Left lung (tissue), 4 donors: ENCODE measurements at regions not wholly inside any gene's neighbourhood (a gene's known extent, or its start where the extent isn't known, plus 50 kb on each side); places are given as distances from the start of the nearest gene placed in this dataset.

Experiments
- ATAC-seq: fragments of 200-7000 bp; cut with Tn5 transposase; one replicate; pipeline ENCODE4 v1.9.1; 2020; ENCODE audit warnings: moderate library complexity
- DNase-seq, 4 donors: peaks; one replicate each; pipeline ENCODE4 v3.0.0-alpha.2; 2013 to 2020
- H3K27ac ChIP-seq, 2 donors: fragments of 200-600 bp; sonication (generic) in 1 of 2; one replicate each; pipeline versions ENCODE4 v1.5.0 to v1.8.0; 2020 to 2021
- H3K27me3 ChIP-seq, 2 donors: fragments of 200-600 bp; sonication (generic) in 1 of 2; one replicate each; pipeline versions ENCODE4 v1.5.0 to v1.8.0; 2020 to 2021
- H3K36me3 ChIP-seq, 2 donors: fragments of 200-600 bp; sonication (generic) in 1 of 2; one replicate each; pipeline versions ENCODE4 v1.5.0 to v1.8.0; 2020 to 2021
- H3K4me1 ChIP-seq, 2 donors: fragments of 200-600 bp; one replicate each; pipeline ENCODE4 v1.8.0; 2021
- H3K4me3 ChIP-seq, 2 donors: fragments of 200-600 bp; sonication (generic) in 1 of 2; one replicate each; pipeline versions ENCODE4 v1.5.0 to v1.8.0; 2020 to 2021; ENCODE audit warnings: mild to moderate bottlenecking in 1 of 2
- H3K9me3 ChIP-seq, 2 donors: fragments of 200-600 bp; sonication (generic) in 1 of 2; one replicate each; pipeline versions ENCODE4 v1.5.0 to v1.8.0; 2020 to 2021
- CTCF ChIP-seq, 2 donors: fragments of 200-600 bp; sonication (generic) in 1 of 2; IDR thresholded peaks; one replicate each; pipeline versions ENCODE4 v1.5.0 to v1.8.0; 2021; ENCODE audit warnings: antibody characterized with exemption in 2 of 2
- intact Hi-C, 2 donors: fragments of 100-400 bp; cut with DNase I; formaldehyde crosslinking; loops; one replicate each; pipeline versions ENCODE4 v1.11.2 to v1.14.2; 2022
- donor health status: DM: no; HTN: yes; CAD: no.
- donor health status: DM: no; HTN: no; CAD: no.

- ATAC-seq: peak; percentile 57
- Histone ChIP-seq H3K27ac (no peak overlapping the region), H3K4me1 (peaks cover 0 to 17% of the 10 kb centered on the region in 2 donors), H3K9me3 (peaks cover 0 to 4% of the 10 kb centered on the region in 2 donors), H3K4me3 (no peak overlapping the region), H3K36me3 (no peaks in the 10 kb centered on the region), H3K27me3 (no peaks in the 10 kb centered on the region)
- intact Hi-C loops: no loop called here
- DNase-seq: no peak
- no peak for TF ChIP-seq CTCF (IDR thresholded peaks at IDR 0.05)
Measured at GRCh38 chr6:22473991-22474682, 95.2 kb upstream of the HDGFL1 start.

- peaks cover 0 to 4% of the 10 kb centered on the region in 2 donors for H3K9me3 ChIP-seq
- peaks cover 0 to 1% of the 10 kb centered on the region in 2 donors for H3K4me1 ChIP-seq
- no peaks in the 10 kb centered on the region for H3K36me3 ChIP-seq
- H3K27ac ChIP-seq: no peak overlapping the region
- TF ChIP-seq CTCF (IDR thresholded peaks at IDR 0.05): no peak
- intact Hi-C loops: no loop called here
- no peak overlapping the region for H3K4me3 ChIP-seq
- DNase-seq (no peak), ATAC-seq (no peak)
- no peaks in the 10 kb centered on the region for H3K27me3 ChIP-seq
Measured at GRCh38 chr6:22476811-22477390, 92.5 kb upstream of the HDGFL1 start.

- ATAC-seq: no peak
- Histone ChIP-seq H3K27me3 (no peaks in the 10 kb centered on the region), H3K27ac (no peak overlapping the region), H3K4me3 (no peak overlapping the region), H3K4me1 (no peaks in the 10 kb centered on the region), H3K9me3 (no peaks in the 10 kb centered on the region), H3K36me3 (no peaks in the 10 kb centered on the region)
- no peak for TF ChIP-seq CTCF (IDR thresholded peaks at IDR 0.05)
- DNase-seq: no peak
- intact Hi-C loops: no loop called here
Measured at GRCh38 chr6:22497276-22497675, 72.1 kb upstream of the HDGFL1 start.

- intact Hi-C loops: no loop called here
- DNase-seq (no peak), ATAC-seq (no peak)
- no peak overlapping the region for H3K4me3 ChIP-seq
- no peaks in the 10 kb centered on the region for H3K27me3 ChIP-seq
- no peaks in the 10 kb centered on the region for H3K4me1 ChIP-seq
- H3K27ac ChIP-seq: no peak overlapping the region
- no peaks in the 10 kb centered on the region for H3K36me3 ChIP-seq
- no peaks in the 10 kb centered on the region for H3K9me3 ChIP-seq
- no peak for TF ChIP-seq CTCF (IDR thresholded peaks at IDR 0.05)
Measured at GRCh38 chr6:22499815-22500214, 69.6 kb upstream of the HDGFL1 start.

- no peak overlapping the region for H3K27ac ChIP-seq
- ATAC-seq (no peak), DNase-seq (no peak)
- no peaks in the 10 kb centered on the region for H3K9me3 ChIP-seq
- H3K36me3 ChIP-seq: no peaks in the 10 kb centered on the region
- H3K4me1 ChIP-seq: no peaks in the 10 kb centered on the region
- TF ChIP-seq CTCF (IDR thresholded peaks at IDR 0.05): no peak
- H3K4me3 ChIP-seq: no peak overlapping the region
- intact Hi-C loops: no loop called here
- H3K27me3 ChIP-seq: no peaks in the 10 kb centered on the region
Measured at GRCh38 chr6:22506496-22506895, 62.9 kb upstream of the HDGFL1 start.
